ENCODE measurements at regions not wholly inside any gene's neighbourhood (a gene's known extent, or its start where the extent isn't known, plus 50 kb on each side); places are given as distances from the start of the nearest gene placed in this dataset.

GRCh38 chr2:17401096-17401495 is 117.1 kb downstream of the RAD51AP2 start:
- TF ChIP-seq, protein P1, sequence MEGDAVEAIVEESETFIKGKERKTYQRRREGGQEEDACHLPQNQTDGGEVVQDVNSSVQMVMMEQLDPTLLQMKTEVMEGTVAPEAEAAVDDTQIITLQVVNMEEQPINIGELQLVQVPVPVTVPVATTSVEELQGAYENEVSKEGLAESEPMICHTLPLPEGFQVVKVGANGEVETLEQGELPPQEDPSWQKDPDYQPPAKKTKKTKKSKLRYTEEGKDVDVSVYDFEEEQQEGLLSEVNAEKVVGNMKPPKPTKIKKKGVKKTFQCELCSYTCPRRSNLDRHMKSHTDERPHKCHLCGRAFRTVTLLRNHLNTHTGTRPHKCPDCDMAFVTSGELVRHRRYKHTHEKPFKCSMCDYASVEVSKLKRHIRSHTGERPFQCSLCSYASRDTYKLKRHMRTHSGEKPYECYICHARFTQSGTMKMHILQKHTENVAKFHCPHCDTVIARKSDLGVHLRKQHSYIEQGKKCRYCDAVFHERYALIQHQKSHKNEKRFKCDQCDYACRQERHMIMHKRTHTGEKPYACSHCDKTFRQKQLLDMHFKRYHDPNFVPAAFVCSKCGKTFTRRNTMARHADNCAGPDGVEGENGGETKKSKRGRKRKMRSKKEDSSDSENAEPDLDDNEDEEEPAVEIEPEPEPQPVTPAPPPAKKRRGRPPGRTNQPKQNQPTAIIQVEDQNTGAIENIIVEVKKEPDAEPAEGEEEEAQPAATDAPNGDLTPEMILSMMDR (IDR thresholded peaks at IDR 0.05; ENCODE audit: low read length, missing control alignments), result no peak
- no peak for DNase-seq (ENCODE audit: low read depth)
- H3K4me3 ChIP-seq (replicated peaks; ENCODE audit: low read depth, low read length), result no peak overlapping the region

- TF ChIP-seq, protein P1 (IDR thresholded peaks at IDR 0.05; ENCODE audit: low read length, missing control alignments), result no peak
- no peak overlapping the region for H3K4me3 ChIP-seq (replicated peaks; ENCODE audit: low read depth, low read length)
- no peak for DNase-seq (ENCODE audit: low read depth)
Observed at GRCh38 chr2:17398770-17399169, 119.5 kb downstream of the RAD51AP2 start.

- no peak for DNase-seq (ENCODE audit: low read depth)
- H3K4me3 ChIP-seq (replicated peaks; ENCODE audit: low read depth, low read length), result no peak overlapping the region
- TF ChIP-seq, protein P1 (IDR thresholded peaks at IDR 0.05; ENCODE audit: low read length, missing control alignments), result no peak
Observed at GRCh38 chr2:17388798-17389197, 129.4 kb downstream of the RAD51AP2 start.

- no peak for DNase-seq (ENCODE audit: low read depth)
- no peak overlapping the region for H3K4me3 ChIP-seq (replicated peaks; ENCODE audit: low read depth, low read length)
- TF ChIP-seq, protein P1 (IDR thresholded peaks at IDR 0.05; ENCODE audit: low read length, missing control alignments), result no peak
Observed at GRCh38 chr2:17387591-17387990, 130.6 kb downstream of the RAD51AP2 start.

DNA sequence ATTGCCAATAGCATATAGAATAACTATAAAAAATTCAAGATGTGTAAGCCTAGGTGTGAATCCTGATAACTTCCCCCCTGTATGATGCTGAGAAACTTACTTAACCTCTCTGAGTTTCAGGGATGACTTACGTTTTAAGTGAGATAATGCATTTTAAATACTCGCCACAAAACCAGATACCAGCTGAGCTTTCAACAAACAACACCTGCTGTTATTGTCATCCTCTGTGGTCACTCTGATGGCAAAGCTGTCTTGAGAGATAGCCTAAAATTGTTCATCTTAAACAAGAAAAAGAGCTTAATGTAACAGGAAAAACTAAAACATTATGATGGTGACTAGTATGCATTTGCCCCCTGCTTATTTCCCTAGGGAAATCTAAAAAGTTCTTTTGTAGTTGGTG is 131.5 kb downstream of the RAD51AP2 start:
- no peak overlapping the region for H3K4me3 ChIP-seq (replicated peaks; ENCODE audit: low read depth, low read length)
- TF ChIP-seq, protein P1 (IDR thresholded peaks at IDR 0.05; ENCODE audit: low read length, missing control alignments), result no peak
- DNase-seq (ENCODE audit: low read depth), result no peak

DNA sequence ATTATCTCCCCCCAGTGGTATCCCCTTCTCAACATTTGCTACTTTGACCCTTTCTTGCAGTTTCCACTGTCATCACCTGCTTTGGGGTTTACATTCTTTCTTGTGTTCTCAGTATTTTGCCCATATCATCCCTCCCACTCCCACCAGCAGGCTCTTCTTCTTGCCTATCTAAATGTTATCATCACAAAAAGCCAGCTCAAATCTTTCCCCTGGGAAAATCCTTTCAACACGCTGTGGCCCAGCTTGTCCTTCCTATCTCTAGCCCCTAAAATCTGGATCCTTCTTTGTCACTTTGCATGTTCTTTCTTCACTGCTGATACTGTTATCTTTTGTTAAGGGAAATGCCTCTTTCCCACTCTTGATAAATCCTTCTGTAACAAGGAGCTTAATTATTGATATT is 138.2 kb downstream of the RAD51AP2 start:
- TF ChIP-seq, protein P1 (IDR thresholded peaks at IDR 0.05; ENCODE audit: low read length, missing control alignments), result no peak
- DNase-seq (ENCODE audit: low read depth), result no peak
- no peak overlapping the region for H3K4me3 ChIP-seq (replicated peaks; ENCODE audit: low read depth, low read length)

- TF ChIP-seq, protein P1 (IDR thresholded peaks at IDR 0.05; ENCODE audit: low read length, missing control alignments), result no peak
- H3K4me3 ChIP-seq (replicated peaks; ENCODE audit: low read depth, low read length), result no peak overlapping the region
- DNase-seq (ENCODE audit: low read depth), result no peak
Observed at GRCh38 chr2:17375262-17375661, 143.0 kb downstream of the RAD51AP2 start.

Measured in fibroblast of pulmonary artery (primary cell).